Natural killer cell (primary cell): ENCODE measurements at regions not wholly inside any gene's neighbourhood (a gene's known extent, or its start where the extent isn't known, plus 50 kb on each side); places are given as distances from the start of the nearest gene placed in this dataset.

Source experiments
- ATAC-seq, 3 donors: fragments of 150-1000 bp in 2 of 3; fragments of 200-7000 bp in 1 of 3; cut with Tn5 transposase; 1 replicate in 1 of 3; 2 replicates in 2 of 3; pipeline ENCODE4 v1.10.0; 2021; ENCODE audit warnings: mild to moderate bottlenecking in 2 of 3, moderate library complexity in 2 of 3
- DNase-seq, 2 donors: peaks; one replicate each; pipeline versions ENCODE4 v3.0.0 to v3.0.0-alpha.2; 2013 to 2021; ENCODE audit warnings: mixed read lengths in 1 of 2
- H3K27ac ChIP-seq: one replicate; pipeline ENCODE4 v1.5.1; 2013; ENCODE audit warnings: mild to moderate bottlenecking, low read length
- H3K27me3 ChIP-seq: one replicate; pipeline ENCODE4 v1.6.1; 2013; ENCODE audit warnings: low read length; ENCODE audit not compliant: control insufficient read depth, insufficient read depth
- H3K36me3 ChIP-seq: one replicate; pipeline ENCODE4 v1.6.1; 2013; ENCODE audit warnings: low read length; ENCODE audit not compliant: control insufficient read depth, insufficient read depth
- H3K4me1 ChIP-seq: one replicate; pipeline ENCODE4 v1.6.1; 2013; ENCODE audit warnings: low read length; ENCODE audit not compliant: control insufficient read depth, insufficient read depth
- H3K4me3 ChIP-seq: one replicate; pipeline ENCODE4 v1.5.1; 2013; ENCODE audit warnings: low read length
- H3K9me3 ChIP-seq: one replicate; pipeline ENCODE4 v1.6.1; 2013; ENCODE audit warnings: low read length; ENCODE audit not compliant: control insufficient read depth, insufficient read depth
- H3K27ac Mint-ChIP-seq, 2 donors: one replicate each; pipeline ENCODE4 v1.8.0; 2022; ENCODE audit warnings: mild to moderate bottlenecking in 2 of 2, mixed read lengths in 2 of 2, moderate library complexity in 1 of 2
- H3K27me3 Mint-ChIP-seq, 2 donors: one replicate each; pipeline ENCODE4 v1.8.0; 2022; ENCODE audit warnings: low read depth in 2 of 2, mixed read lengths in 2 of 2
- H3K36me3 Mint-ChIP-seq: one replicate; pipeline ENCODE4 v1.8.0; 2022; ENCODE audit warnings: mixed read lengths
- H3K4me1 Mint-ChIP-seq, 2 donors: one replicate each; pipeline ENCODE4 v1.8.0; 2022; ENCODE audit warnings: mixed read lengths in 2 of 2
- H3K4me3 Mint-ChIP-seq: one replicate; pipeline ENCODE4 v1.8.0; 2022; ENCODE audit warnings: mild to moderate bottlenecking, moderate library complexity, mixed read lengths
- H3K9me3 Mint-ChIP-seq, 2 donors: one replicate each; pipeline ENCODE4 v1.8.0; 2022; ENCODE audit warnings: mixed read lengths in 2 of 2
- WGBS: methylation state at CpG from one replicate; pipeline ENCODE4 v1.1.7; 2013; ENCODE audit warnings: missing lambda C conversion rate; ENCODE audit not compliant: insufficient coverage; 5-methylcytosine and 5-hydroxymethylcytosine counted together
- intact Hi-C: fragments of 100-400 bp; cut with micrococcal nuclease; formaldehyde crosslinking; loops from one replicate; pipeline ENCODE4 v1.14.2; 2022
- TF ChIP-seq, protein P1 (sequence below): fragments of 200-600 bp; IDR thresholded peaks from one replicate; pipeline ENCODE4 v1.8.0; 2022; ENCODE audit warnings: antibody characterized with exemption

- intact Hi-C loops: no loop called here
- Mint-ChIP-seq H3K27me3 (no peaks in the 10 kb centered on the region), H3K9me3 (peaks cover 4 to 18% of the 10 kb centered on the region in 2 donors), H3K4me1 (no peaks in the 10 kb centered on the region), H3K36me3 (no peaks in the 10 kb centered on the region), H3K4me3 (no peak overlapping the region), H3K27ac (no peak overlapping the region)
- DNase-seq (no peak), ATAC-seq (no peak)
- no peaks in the 10 kb centered on the region for H3K36me3 ChIP-seq
- no peak overlapping the region for H3K27ac ChIP-seq
- H3K4me3 ChIP-seq: no peak overlapping the region
- TF ChIP-seq, protein P1, sequence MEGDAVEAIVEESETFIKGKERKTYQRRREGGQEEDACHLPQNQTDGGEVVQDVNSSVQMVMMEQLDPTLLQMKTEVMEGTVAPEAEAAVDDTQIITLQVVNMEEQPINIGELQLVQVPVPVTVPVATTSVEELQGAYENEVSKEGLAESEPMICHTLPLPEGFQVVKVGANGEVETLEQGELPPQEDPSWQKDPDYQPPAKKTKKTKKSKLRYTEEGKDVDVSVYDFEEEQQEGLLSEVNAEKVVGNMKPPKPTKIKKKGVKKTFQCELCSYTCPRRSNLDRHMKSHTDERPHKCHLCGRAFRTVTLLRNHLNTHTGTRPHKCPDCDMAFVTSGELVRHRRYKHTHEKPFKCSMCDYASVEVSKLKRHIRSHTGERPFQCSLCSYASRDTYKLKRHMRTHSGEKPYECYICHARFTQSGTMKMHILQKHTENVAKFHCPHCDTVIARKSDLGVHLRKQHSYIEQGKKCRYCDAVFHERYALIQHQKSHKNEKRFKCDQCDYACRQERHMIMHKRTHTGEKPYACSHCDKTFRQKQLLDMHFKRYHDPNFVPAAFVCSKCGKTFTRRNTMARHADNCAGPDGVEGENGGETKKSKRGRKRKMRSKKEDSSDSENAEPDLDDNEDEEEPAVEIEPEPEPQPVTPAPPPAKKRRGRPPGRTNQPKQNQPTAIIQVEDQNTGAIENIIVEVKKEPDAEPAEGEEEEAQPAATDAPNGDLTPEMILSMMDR: no peak
- H3K27me3 ChIP-seq: no peaks in the 10 kb centered on the region
- WGBS: 87% methylated on average over 2 of the region's 2 CpGs
- no peaks in the 10 kb centered on the region for H3K9me3 ChIP-seq
- no peaks in the 10 kb centered on the region for H3K4me1 ChIP-seq
Observed at GRCh38 chr15:46714950-46715349, 1002.4 kb upstream of the SEMA6D start.

DNA sequence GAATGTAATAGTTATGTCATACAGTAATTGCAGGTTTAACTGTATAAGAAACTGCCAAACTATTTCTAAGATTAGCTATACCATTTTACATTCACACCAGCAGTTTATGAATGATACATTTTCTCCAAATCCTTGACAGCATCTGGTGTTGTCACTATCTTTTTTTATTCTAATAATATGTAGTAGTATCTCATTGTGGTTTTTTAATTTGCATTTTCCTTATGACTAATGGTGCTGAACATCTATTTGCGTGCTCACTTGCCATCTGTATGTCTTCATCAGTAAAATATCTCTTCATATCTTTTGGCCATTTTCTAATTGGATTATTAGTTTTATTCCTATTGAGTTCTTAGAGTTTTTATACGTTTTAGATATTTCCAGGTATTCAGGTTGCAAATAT lies 994.0 kb upstream of the SEMA6D start:
- Histone ChIP-seq H3K4me3 (no peak overlapping the region), H3K36me3 (no peaks in the 10 kb centered on the region), H3K27me3 (no peaks in the 10 kb centered on the region), H3K9me3 (no peaks in the 10 kb centered on the region), H3K27ac (no peak overlapping the region), H3K4me1 (no peaks in the 10 kb centered on the region)
- WGBS: no CpG with 5 or more reads among the region's 2 CpGs
- no peak for DNase-seq
- intact Hi-C loops: no loop called here
- Mint-ChIP-seq H3K4me1 (no peaks in the 10 kb centered on the region), H3K9me3 (peaks cover 13 to 25% of the 10 kb centered on the region in 2 donors), H3K27me3 (no peaks in the 10 kb centered on the region), H3K27ac (no peak overlapping the region), H3K36me3 (peaks cover 23% of the 10 kb centered on the region), H3K4me3 (no peak overlapping the region)
- TF ChIP-seq, protein P1: no peak
- no peak for ATAC-seq

GRCh38 chr15:46732060-46732459 lies 985.2 kb upstream of the SEMA6D start:
- H3K4me1 Mint-ChIP-seq: no peaks in the 10 kb centered on the region
- no peaks in the 10 kb centered on the region for H3K4me1 ChIP-seq
- intact Hi-C loops: no loop called here

DNA sequence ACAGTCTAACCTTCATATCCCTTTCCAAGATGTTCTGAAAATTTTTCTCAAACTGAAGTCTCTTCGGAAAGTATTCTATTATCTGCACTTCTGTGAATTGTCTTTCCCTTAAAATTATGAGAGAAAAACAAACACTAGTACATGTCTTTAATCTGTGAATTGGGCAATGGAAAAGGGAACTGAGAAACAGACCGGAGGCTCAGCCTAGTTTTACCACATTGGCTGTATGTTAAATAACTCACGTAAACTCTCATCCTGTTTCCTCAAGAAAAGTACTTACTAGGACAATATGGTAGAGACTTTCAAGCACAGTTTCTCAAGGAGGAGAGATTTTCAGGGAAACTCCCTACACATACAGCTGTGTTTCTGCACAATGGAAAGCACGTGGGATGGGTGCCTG lies 982.2 kb upstream of the SEMA6D start:
- no peaks in the 10 kb centered on the region for H3K9me3 ChIP-seq
- 83% methylated on average over 2 of the region's 4 CpGs for WGBS
- no peak for ATAC-seq
- no peak for DNase-seq
- no peaks in the 10 kb centered on the region for H3K27me3 ChIP-seq
- TF ChIP-seq, protein P1: no peak
- Mint-ChIP-seq H3K4me3 (no peak overlapping the region), H3K4me1 (no peaks in the 10 kb centered on the region), H3K9me3 (peaks cover 2 to 5% of the 10 kb centered on the region in 2 donors), H3K27me3 (no peaks in the 10 kb centered on the region), H3K27ac (no peak overlapping the region), H3K36me3 (peaks cover 2% of the 10 kb centered on the region)
- H3K27ac ChIP-seq: no peak overlapping the region
- H3K4me1 ChIP-seq: no peaks in the 10 kb centered on the region
- H3K36me3 ChIP-seq: no peaks in the 10 kb centered on the region
- no peak overlapping the region for H3K4me3 ChIP-seq
- intact Hi-C loops: no loop called here

More at GRCh38 chr15:46732060-46732459, 985.2 kb upstream of the SEMA6D start:
- no peak overlapping the region for H3K4me3 Mint-ChIP-seq
- peaks cover 7 to 15% of the 10 kb centered on the region in 2 donors for H3K9me3 Mint-ChIP-seq
- H3K36me3 Mint-ChIP-seq: peaks cover 16% of the 10 kb centered on the region
- Histone ChIP-seq H3K27ac (no peak overlapping the region), H3K27me3 (no peaks in the 10 kb centered on the region), H3K36me3 (no peaks in the 10 kb centered on the region), H3K9me3 (peaks cover 9% of the 10 kb centered on the region), H3K4me3 (no peak overlapping the region)
- WGBS: 94% methylated on average over 1 of the region's 1 CpG
- TF ChIP-seq, protein P1: no peak
- no peak for DNase-seq
- no peak for ATAC-seq
- no peaks in the 10 kb centered on the region for H3K27me3 Mint-ChIP-seq
- no peak overlapping the region for H3K27ac Mint-ChIP-seq
